SK-N-SH treated with all-trans-retinoic acid at 6 μM for 48 hours (cell line): ENCODE measurements at regions not wholly inside any gene's neighbourhood (a gene's known extent, or its start where the extent isn't known, plus 50 kb on each side); places are given as distances from the start of the nearest gene placed in this dataset.

Experiments
- ATAC-seq: fragments of 200-7000 bp; cut with Tn5 transposase; 3 replicates; pipeline ENCODE4 v1.9.1; 2020; ENCODE audit warnings: mild to moderate bottlenecking, moderate library complexity
- ARNTL ChIP-seq: fragments of 450-650 bp; formaldehyde crosslinking; IDR thresholded peaks from 2 replicates; pipeline ENCODE4 v1.5.0; 2020; ENCODE audit warnings: low read depth, mild to moderate bottlenecking, moderate library complexity, borderline replicate concordance
- BACH2 ChIP-seq: fragments of 250-450 bp; sonication (Bioruptor Pico); IDR thresholded peaks from 2 replicates; pipeline ENCODE4 v1.9.0; 2021; ENCODE audit warnings: mild to moderate bottlenecking, borderline replicate concordance
- GLIS3 ChIP-seq: fragments of 250-450 bp; sonication (Bioruptor Pico); IDR thresholded peaks from 2 replicates; pipeline ENCODE4 v1.5.0; 2020; ENCODE audit warnings: mild to moderate bottlenecking, moderate library complexity
- ISL1 ChIP-seq: fragments of 250-450 bp; sonication (Bioruptor Pico); IDR thresholded peaks from 2 replicates; pipeline ENCODE4 v2.1.2; 2022; ENCODE audit warnings: mild to moderate bottlenecking, moderate library complexity
- OSR1 ChIP-seq: fragments of 250-450 bp; sonication (Bioruptor Pico); IDR thresholded peaks from 2 replicates; pipeline ENCODE4 v1.8.0; 2022; ENCODE audit warnings: moderate library complexity, mild to moderate bottlenecking, inconsistent platforms
- PPARA ChIP-seq: fragments of 250-450 bp; sonication (Bioruptor Pico); IDR thresholded peaks from 2 replicates; pipeline ENCODE4 v1.5.0; 2020; ENCODE audit warnings: mild to moderate bottlenecking, borderline replicate concordance
- RARB ChIP-seq: fragments of 250-450 bp; sonication (Bioruptor Pico); IDR thresholded peaks from 2 replicates; pipeline ENCODE4 v1.8.0; 2021; ENCODE audit warnings: mild to moderate bottlenecking, moderate library complexity
- SNAI2 ChIP-seq: fragments of 250-450 bp; sonication (Bioruptor Pico); IDR thresholded peaks from 2 replicates; pipeline ENCODE4 v1.5.0; 2020; ENCODE audit warnings: mild to moderate bottlenecking, moderate library complexity
- TCF4 ChIP-seq: fragments of 250-450 bp; sonication (Bioruptor Pico); IDR thresholded peaks from 2 replicates; pipeline ENCODE4 v1.8.0; 2021; ENCODE audit warnings: mild to moderate bottlenecking, moderate library complexity, borderline replicate concordance
- TOX ChIP-seq: fragments of 250-450 bp; sonication (Bioruptor Pico); IDR thresholded peaks from 2 replicates; pipeline ENCODE4 v1.8.0; 2021; ENCODE audit warnings: mild to moderate bottlenecking, moderate library complexity, borderline replicate concordance
- ZC3H10 ChIP-seq: fragments of 250-450 bp; sonication (Bioruptor Pico); IDR thresholded peaks from 2 replicates; pipeline ENCODE4 v1.5.1; 2021; ENCODE audit warnings: mild to moderate bottlenecking, moderate library complexity
- ZFP3 ChIP-seq: fragments of 250-450 bp; sonication (Bioruptor Pico); IDR thresholded peaks from 2 replicates; pipeline ENCODE4 v1.5.0; 2020; ENCODE audit warnings: mild to moderate bottlenecking, moderate library complexity
- ZFP30 ChIP-seq: fragments of 450-650 bp; formaldehyde crosslinking; IDR thresholded peaks from 2 replicates; pipeline ENCODE4 v1.5.0; 2022; ENCODE audit warnings: mild to moderate bottlenecking, moderate library complexity
- ZNF565 ChIP-seq: fragments of 450-650 bp; formaldehyde crosslinking; conservative IDR thresholded peaks from 2 replicates; pipeline ENCODE4 v1.5.0; 2020; ENCODE audit warnings: low read depth, mild to moderate bottlenecking, moderate library complexity
- ZNF70 ChIP-seq: fragments of 450-650 bp; formaldehyde crosslinking; IDR thresholded peaks from 2 replicates; pipeline ENCODE4 v1.5.0; 2020; ENCODE audit warnings: mild to moderate bottlenecking, moderate library complexity
- ZNF8 ChIP-seq: fragments of 450-650 bp; formaldehyde crosslinking; IDR thresholded peaks from 2 replicates; pipeline ENCODE4 v1.5.0; 2020; ENCODE audit warnings: mild to moderate bottlenecking, moderate library complexity
- TF ChIP-seq, protein P1 (sequence below): fragments of 250-450 bp; sonication (Bioruptor Pico); IDR thresholded peaks from 2 replicates; pipeline ENCODE4 v1.5.1; 2021; ENCODE audit warnings: mild to moderate bottlenecking, moderate library complexity
- TF ChIP-seq, protein P2 (sequence below): fragments of 250-450 bp; sonication (Bioruptor Pico); IDR thresholded peaks from 2 replicates; pipeline ENCODE4 v1.8.0; 2020; ENCODE audit warnings: mild to moderate bottlenecking, moderate library complexity, borderline replicate concordance
- TF ChIP-seq, protein P3 (sequence below): fragments of 250-450 bp; sonication (Bioruptor Pico); IDR thresholded peaks from 2 replicates; pipeline ENCODE4 v1.8.0; 2021; ENCODE audit warnings: low read depth, mild to moderate bottlenecking, moderate library complexity, borderline replicate concordance
- TF ChIP-seq, protein P4 (sequence below): fragments of 250-450 bp; sonication (Bioruptor Pico); IDR thresholded peaks from 2 replicates; pipeline ENCODE4 v1.5.0; 2020; ENCODE audit warnings: mild to moderate bottlenecking, moderate library complexity
- TF ChIP-seq, protein P5 (sequence below): fragments of 250-450 bp; sonication (Bioruptor Pico); IDR thresholded peaks from 2 replicates; pipeline ENCODE4 v1.5.1; 2020; ENCODE audit warnings: low read depth, mild to moderate bottlenecking, moderate library complexity

DNA sequence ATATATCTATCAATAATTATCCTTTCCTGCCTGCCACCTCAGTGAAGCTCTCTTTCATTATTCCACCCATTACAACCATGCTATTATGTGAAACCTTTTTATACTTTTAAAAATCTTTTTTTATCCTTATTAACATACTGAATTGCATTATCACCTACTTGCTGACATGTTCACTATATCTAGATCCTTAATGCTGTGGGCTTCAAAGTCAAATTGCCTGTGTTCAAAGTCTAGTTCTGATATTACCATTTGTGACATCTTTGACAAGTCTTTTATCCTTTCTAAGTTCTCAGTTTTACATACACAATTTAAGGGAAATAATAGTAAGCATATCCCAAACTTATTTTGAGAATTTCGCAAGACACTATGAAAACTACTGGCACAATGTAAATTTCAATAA lies 2239.4 kb downstream of the LRRC4C start:
- TF ChIP-seq ZNF565 (CRISPR knock-in tag) (no peak), PPARA (CRISPR knock-in tag) (no peak), TOX (CRISPR knock-in tag) (no peak)
- TF ChIP-seq, all 23 proteins: peak for 0
- ATAC-seq: no peak

DNA sequence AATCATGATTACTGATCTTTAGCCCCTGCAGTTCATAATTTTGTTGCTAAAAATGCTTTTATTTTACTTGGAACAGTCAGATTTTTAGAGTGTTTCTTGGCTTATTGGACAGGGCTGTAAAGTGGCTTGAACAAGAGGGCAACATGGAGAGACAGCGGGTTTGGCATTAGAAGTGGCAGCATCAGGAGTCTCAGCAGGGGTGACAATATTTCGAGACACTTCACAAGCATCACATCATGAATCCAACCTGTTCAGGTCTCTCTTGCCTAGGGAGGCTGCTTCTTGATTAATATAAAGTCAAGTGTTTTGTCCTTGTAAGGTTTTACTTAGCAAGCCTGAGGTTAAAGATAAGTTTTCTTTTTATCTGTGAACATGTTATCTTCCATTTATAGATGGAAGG lies 2249.5 kb downstream of the LRRC4C start:
- ATAC-seq: no peak
- TF ChIP-seq, protein P1, sequence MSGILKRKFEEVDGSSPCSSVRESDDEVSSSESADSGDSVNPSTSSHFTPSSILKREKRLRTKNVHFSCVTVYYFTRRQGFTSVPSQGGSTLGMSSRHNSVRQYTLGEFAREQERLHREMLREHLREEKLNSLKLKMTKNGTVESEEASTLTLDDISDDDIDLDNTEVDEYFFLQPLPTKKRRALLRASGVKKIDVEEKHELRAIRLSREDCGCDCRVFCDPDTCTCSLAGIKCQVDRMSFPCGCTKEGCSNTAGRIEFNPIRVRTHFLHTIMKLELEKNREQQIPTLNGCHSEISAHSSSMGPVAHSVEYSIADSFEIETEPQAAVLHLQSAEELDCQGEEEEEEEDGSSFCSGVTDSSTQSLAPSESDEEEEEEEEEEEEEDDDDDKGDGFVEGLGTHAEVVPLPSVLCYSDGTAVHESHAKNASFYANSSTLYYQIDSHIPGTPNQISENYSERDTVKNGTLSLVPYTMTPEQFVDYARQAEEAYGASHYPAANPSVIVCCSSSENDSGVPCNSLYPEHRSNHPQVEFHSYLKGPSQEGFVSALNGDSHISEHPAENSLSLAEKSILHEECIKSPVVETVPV (CRISPR knock-in tag): no peak
- TF ChIP-seq, protein P2, sequence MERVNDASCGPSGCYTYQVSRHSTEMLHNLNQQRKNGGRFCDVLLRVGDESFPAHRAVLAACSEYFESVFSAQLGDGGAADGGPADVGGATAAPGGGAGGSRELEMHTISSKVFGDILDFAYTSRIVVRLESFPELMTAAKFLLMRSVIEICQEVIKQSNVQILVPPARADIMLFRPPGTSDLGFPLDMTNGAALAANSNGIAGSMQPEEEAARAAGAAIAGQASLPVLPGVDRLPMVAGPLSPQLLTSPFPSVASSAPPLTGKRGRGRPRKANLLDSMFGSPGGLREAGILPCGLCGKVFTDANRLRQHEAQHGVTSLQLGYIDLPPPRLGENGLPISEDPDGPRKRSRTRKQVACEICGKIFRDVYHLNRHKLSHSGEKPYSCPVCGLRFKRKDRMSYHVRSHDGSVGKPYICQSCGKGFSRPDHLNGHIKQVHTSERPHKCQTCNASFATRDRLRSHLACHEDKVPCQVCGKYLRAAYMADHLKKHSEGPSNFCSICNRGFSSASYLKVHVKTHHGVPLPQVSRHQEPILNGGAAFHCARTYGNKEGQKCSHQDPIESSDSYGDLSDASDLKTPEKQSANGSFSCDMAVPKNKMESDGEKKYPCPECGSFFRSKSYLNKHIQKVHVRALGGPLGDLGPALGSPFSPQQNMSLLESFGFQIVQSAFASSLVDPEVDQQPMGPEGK (CRISPR knock-in tag): no peak
- no peak for TF ChIP-seq OSR1 (CRISPR knock-in tag)
- no peak for TF ChIP-seq GLIS3 (CRISPR knock-in tag)
- no peak for TF ChIP-seq ZNF70 (CRISPR knock-in tag)
- TF ChIP-seq ARNTL (CRISPR knock-in tag): no peak
- TF ChIP-seq, protein P3, sequence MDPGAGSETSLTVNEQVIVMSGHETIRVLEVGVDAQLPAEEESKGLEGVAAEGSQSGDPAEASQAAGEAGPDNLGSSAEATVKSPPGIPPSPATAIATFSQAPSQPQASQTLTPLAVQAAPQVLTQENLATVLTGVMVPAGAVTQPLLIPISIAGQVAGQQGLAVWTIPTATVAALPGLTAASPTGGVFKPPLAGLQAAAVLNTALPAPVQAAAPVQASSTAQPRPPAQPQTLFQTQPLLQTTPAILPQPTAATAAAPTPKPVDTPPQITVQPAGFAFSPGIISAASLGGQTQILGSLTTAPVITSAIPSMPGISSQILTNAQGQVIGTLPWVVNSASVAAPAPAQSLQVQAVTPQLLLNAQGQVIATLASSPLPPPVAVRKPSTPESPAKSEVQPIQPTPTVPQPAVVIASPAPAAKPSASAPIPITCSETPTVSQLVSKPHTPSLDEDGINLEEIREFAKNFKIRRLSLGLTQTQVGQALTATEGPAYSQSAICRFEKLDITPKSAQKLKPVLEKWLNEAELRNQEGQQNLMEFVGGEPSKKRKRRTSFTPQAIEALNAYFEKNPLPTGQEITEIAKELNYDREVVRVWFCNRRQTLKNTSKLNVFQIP (CRISPR knock-in tag): no peak
- TF ChIP-seq ISL1 (CRISPR knock-in tag): no peak
- no peak for TF ChIP-seq RARB
- TF ChIP-seq TCF4 (CRISPR knock-in tag): no peak
- TF ChIP-seq, protein P4, sequence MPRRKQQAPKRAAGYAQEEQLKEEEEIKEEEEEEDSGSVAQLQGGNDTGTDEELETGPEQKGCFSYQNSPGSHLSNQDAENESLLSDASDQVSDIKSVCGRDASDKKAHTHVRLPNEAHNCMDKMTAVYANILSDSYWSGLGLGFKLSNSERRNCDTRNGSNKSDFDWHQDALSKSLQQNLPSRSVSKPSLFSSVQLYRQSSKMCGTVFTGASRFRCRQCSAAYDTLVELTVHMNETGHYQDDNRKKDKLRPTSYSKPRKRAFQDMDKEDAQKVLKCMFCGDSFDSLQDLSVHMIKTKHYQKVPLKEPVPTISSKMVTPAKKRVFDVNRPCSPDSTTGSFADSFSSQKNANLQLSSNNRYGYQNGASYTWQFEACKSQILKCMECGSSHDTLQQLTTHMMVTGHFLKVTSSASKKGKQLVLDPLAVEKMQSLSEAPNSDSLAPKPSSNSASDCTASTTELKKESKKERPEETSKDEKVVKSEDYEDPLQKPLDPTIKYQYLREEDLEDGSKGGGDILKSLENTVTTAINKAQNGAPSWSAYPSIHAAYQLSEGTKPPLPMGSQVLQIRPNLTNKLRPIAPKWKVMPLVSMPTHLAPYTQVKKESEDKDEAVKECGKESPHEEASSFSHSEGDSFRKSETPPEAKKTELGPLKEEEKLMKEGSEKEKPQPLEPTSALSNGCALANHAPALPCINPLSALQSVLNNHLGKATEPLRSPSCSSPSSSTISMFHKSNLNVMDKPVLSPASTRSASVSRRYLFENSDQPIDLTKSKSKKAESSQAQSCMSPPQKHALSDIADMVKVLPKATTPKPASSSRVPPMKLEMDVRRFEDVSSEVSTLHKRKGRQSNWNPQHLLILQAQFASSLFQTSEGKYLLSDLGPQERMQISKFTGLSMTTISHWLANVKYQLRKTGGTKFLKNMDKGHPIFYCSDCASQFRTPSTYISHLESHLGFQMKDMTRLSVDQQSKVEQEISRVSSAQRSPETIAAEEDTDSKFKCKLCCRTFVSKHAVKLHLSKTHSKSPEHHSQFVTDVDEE: no peak
- TF ChIP-seq, protein P5, sequence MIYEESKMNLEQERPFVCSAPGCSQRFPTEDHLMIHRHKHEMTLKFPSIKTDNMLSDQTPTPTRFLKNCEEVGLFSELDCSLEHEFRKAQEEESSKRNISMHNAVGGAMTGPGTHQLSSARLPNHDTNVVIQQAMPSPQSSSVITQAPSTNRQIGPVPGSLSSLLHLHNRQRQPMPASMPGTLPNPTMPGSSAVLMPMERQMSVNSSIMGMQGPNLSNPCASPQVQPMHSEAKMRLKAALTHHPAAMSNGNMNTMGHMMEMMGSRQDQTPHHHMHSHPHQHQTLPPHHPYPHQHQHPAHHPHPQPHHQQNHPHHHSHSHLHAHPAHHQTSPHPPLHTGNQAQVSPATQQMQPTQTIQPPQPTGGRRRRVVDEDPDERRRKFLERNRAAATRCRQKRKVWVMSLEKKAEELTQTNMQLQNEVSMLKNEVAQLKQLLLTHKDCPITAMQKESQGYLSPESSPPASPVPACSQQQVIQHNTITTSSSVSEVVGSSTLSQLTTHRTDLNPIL (CRISPR knock-in tag): no peak
- TF ChIP-seq PPARA (CRISPR knock-in tag): no peak
- no peak for TF ChIP-seq ZNF8 (CRISPR knock-in tag)
- TF ChIP-seq BACH2 (CRISPR knock-in tag): no peak
- no peak for TF ChIP-seq ZFP30 (CRISPR knock-in tag)
- no peak for TF ChIP-seq SNAI2 (CRISPR knock-in tag)
- no peak for TF ChIP-seq ZFP3

DNA sequence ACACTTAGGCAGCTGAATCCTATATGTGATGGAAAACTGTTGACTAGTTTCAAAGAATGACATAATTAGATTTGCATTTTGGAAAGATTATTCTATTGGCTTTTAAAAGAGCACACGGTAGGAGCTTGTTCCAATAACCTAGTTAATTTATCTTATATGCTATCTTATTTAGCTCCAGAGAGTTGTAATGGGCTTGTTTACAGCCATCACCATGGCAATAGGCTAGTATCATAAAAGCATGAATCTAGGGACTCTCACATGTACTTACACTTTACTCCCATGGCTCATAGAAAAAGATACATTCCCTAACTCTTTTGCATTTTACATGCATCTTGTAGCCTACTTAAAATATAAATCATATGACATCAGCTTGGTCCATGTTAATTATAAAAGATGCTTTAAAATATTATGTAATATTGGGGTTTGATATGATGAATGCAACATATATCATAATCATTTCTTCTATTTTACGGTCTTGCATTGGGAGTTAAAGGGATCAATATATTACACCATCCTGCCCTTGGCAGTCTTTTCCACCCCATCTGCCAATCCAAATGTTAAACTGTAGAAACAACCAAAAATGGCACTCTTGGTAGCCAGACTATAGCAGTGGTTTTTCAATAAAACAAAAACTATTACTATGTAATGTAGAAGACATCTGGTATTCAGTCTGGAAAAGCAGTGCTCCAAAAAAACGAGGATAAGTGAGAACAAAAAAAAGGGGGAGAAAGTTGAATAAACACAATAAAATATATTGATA lies 2254.0 kb downstream of the LRRC4C start:
- ATAC-seq: no peak
- TF ChIP-seq ZNF70 (CRISPR knock-in tag): no peak
- no peak for TF ChIP-seq TCF4 (CRISPR knock-in tag)
- TF ChIP-seq, protein P5 (CRISPR knock-in tag): no peak
- no peak for TF ChIP-seq ZC3H10
- TF ChIP-seq, protein P4: no peak
- TF ChIP-seq ZFP30 (CRISPR knock-in tag): no peak
- TF ChIP-seq, protein P2 (CRISPR knock-in tag): no peak
- TF ChIP-seq ZNF565 (CRISPR knock-in tag): no peak
- TF ChIP-seq RARB: no peak
